Cardiac muscle cell (in vitro differentiated cells and primary cell): ENCODE measurements at regions not wholly inside any gene's neighbourhood (a gene's known extent, or its start where the extent isn't known, plus 50 kb on each side); places are given as distances from the start of the nearest gene placed in this dataset.
A peak's percentile ranks its signal among the peaks of the same experiment; 100 is the strongest.

Experiments
- DNase-seq, 2 donors: peaks; one replicate each; pipeline versions ENCODE4 v3.0.0 to v3.0.0-alpha.2; 2010 to 2017; ENCODE audit warnings: low read depth in 1 of 2, low spot score in 1 of 2
- H3K27ac ChIP-seq: fragments of 200-600 bp; sonication (generic); 2 replicates; pipeline ENCODE4 v1.5.1; 2016
- H3K27me3 ChIP-seq: fragments of 200-600 bp; sonication (generic); 2 replicates; pipeline ENCODE4 v1.6.0; 2016; ENCODE audit warnings: control low read depth
- H3K36me3 ChIP-seq: fragments of 200-600 bp; sonication (generic); 2 replicates; pipeline ENCODE4 v1.5.1; 2016; ENCODE audit warnings: control low read depth
- H3K4me1 ChIP-seq: fragments of 200-600 bp; sonication (generic); 2 replicates; pipeline ENCODE4 v1.8.1; 2017; ENCODE audit warnings: low read depth, mild to moderate bottlenecking, mixed run types
- H3K4me3 ChIP-seq: fragments of 200-600 bp; sonication (generic); 2 replicates; pipeline ENCODE4 v1.5.1; 2016; ENCODE audit warnings: mild to moderate bottlenecking
- H3K9me3 ChIP-seq: fragments of 200-600 bp; sonication (generic); 2 replicates; pipeline ENCODE4 v1.5.1; 2017; ENCODE audit warnings: low read depth, mild to moderate bottlenecking, control low read depth
- CTCF ChIP-seq: IDR thresholded peaks from 2 replicates; pipeline ENCODE4 v1.5.1; 2012; ENCODE audit warnings: low read depth, mild to moderate bottlenecking, low read length

DNA sequence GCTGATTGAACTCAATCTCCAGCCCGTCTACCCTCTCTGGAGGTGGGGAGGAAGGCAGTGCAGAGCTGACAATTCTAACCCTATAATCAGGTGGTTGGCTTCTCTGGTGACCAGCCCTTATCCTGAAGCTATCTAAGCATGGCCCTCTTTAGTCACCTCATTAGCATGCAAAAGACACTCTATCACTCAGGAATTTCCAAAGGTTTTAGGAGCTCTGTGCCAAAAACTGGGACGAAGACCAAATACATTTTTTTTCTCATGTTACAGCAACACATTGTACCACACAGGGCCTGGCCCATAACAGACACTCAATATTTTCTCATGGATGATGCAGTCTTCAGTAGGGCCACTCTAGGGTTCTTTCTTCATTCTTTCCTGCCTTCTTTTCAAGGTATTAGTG lies 118.8 kb upstream of the VLDLR start:
- DNase-seq: no peak
- H3K27ac ChIP-seq: no peak overlapping the region
- H3K36me3 ChIP-seq: no peaks in the 10 kb centered on the region
- peaks cover 13% of the 10 kb centered on the region for H3K4me1 ChIP-seq
- TF ChIP-seq CTCF: no peak
- H3K9me3 ChIP-seq: no peaks in the 10 kb centered on the region
- no peak overlapping the region for H3K4me3 ChIP-seq
- H3K27me3 ChIP-seq: no peaks in the 10 kb centered on the region

GRCh38 chr9:2506321-2506720 lies 115.3 kb upstream of the VLDLR start:
- H3K36me3 ChIP-seq: no peaks in the 10 kb centered on the region
- no peaks in the 10 kb centered on the region for H3K27me3 ChIP-seq
- TF ChIP-seq CTCF: no peak
- no peaks in the 10 kb centered on the region for H3K9me3 ChIP-seq
- DNase-seq: no peak
- no peak overlapping the region for H3K27ac ChIP-seq
- peaks cover 13% of the 10 kb centered on the region for H3K4me1 ChIP-seq
- H3K4me3 ChIP-seq: no peak overlapping the region

DNA sequence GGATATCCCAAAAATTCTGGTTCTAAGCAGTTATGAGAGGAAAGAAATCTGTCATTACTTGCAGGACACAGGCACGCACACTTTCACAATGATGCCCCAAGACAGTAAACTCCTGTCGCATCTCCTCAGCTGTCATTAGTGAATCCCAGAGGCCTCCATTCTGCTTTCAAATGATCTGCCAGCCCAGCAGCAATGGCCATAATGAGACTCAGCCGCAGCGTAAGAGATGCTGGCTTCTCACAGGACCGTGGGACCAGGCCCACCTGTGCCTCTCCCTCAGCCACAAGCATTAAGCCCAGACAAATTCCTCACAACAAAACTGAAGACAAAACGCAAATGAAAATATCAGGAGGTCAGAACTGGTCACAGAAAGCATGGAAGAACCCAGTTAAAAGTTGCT lies 98.0 kb upstream of the VLDLR start:
- Histone ChIP-seq H3K9me3 (no peaks in the 10 kb centered on the region), H3K4me1 (no peaks in the 10 kb centered on the region), H3K27ac (no peak overlapping the region), H3K36me3 (no peaks in the 10 kb centered on the region), H3K27me3 (no peaks in the 10 kb centered on the region), H3K4me3 (no peak overlapping the region)
- no peak for TF ChIP-seq CTCF
- DNase-seq: no peak

DNA sequence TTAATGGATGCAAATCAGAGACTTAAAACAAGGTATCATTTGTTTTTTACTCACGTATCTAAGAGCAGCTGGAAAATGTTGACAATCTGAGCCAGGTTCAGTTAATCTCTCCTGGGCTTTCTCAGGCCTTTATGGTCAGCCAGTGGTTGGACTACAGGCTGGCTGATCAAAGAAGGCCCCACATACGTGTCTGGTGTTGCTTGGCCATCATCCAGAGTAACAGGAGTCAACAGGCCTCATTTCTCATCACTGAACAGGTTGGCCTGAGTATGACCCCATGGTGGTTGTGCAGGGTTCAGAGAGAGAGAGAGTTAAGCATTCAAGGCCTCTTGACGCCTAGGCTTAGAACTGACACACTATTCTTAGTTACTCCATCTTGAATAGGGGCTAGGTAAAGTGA lies 97.0 kb upstream of the VLDLR start:
- TF ChIP-seq CTCF: no peak
- no peaks in the 10 kb centered on the region for H3K4me1 ChIP-seq
- no peaks in the 10 kb centered on the region for H3K36me3 ChIP-seq
- H3K4me3 ChIP-seq: no peak overlapping the region
- H3K27ac ChIP-seq: no peak overlapping the region
- H3K27me3 ChIP-seq: no peaks in the 10 kb centered on the region
- DNase-seq: peak in 1 of 2 donors; percentile 8
- no peaks in the 10 kb centered on the region for H3K9me3 ChIP-seq

GRCh38 chr9:2525147-2525546 lies 96.4 kb upstream of the VLDLR start:
- no peaks in the 10 kb centered on the region for H3K9me3 ChIP-seq
- H3K36me3 ChIP-seq: no peaks in the 10 kb centered on the region

More at GRCh38 chr9:2525147-2525546, 96.4 kb upstream of the VLDLR start:
- Histone ChIP-seq H3K4me1 (no peaks in the 10 kb centered on the region), H3K27ac (no peak overlapping the region), H3K4me3 (no peak overlapping the region), H3K27me3 (no peaks in the 10 kb centered on the region)
- TF ChIP-seq CTCF: no peak
- no peak for DNase-seq
